ENCODE measurements at regions not wholly inside any gene's neighbourhood (a gene's known extent, or its start where the extent isn't known, plus 50 kb on each side); places are given as distances from the start of the nearest gene placed in this dataset.
"Not testable (repeated sequence)": the region's sequence is repeated elsewhere in the genome, so short reads cannot be mapped to it uniquely, and the experiment has no call there.

GRCh38 chr6:84304881-84305280, 77.4 kb upstream of the CEP162 start:
- H3K27ac ChIP-seq (ENCODE audit: low read length): no peak overlapping the region
- no TSS peak for BruUV-seq (replicated peaks)
- H3K36me3 ChIP-seq (ENCODE audit: control insufficient read depth, insufficient read depth, low read length): no peaks in the 10 kb centered on the region
- in situ Hi-C loops (cut with HindIII; ENCODE audit: low pct_unique_long_range_greater_than_20kb, low sequenced_read_pairs): no loop called here
- intact Hi-C loops (cut with micrococcal nuclease; ENCODE audit: unreplicated experiment): no loop called here
- DNase-seq (ENCODE audit: low read depth, low spot score) (no peak), ATAC-seq (no peak)
- H3K4me3 ChIP-seq (ENCODE audit: low read depth in 2 of 2, low read length in 2 of 2): no peak overlapping the region
- no peaks in the 10 kb centered on the region for H3K27me3 ChIP-seq (ENCODE audit: control insufficient read depth, insufficient read depth, low read length)
- TF ChIP-seq TCF7L2 (IDR thresholded peaks at IDR 0.05; ENCODE audit: low read depth, low read length): no peak
- TF ChIP-seq REST (IDR thresholded peaks at IDR 0.05; ENCODE audit: insufficient read depth in 1 of 2, low read depth in 2 of 2, low read length in 1 of 2): no peak
- TF ChIP-seq CTCF (IDR thresholded peaks at IDR 0.05): no peak
- TF ChIP-seq SIN3A (IDR thresholded peaks at IDR 0.05; ENCODE audit: borderline replicate concordance, insufficient read depth, low read depth, low read length): no peak
- TF ChIP-seq POLR2AphosphoS5 (IDR thresholded peaks at IDR 0.05; ENCODE audit: low read depth, low read length): no peak
- no peaks in the 10 kb centered on the region for H3K9me3 ChIP-seq (ENCODE audit: control insufficient read depth, insufficient read depth, low read depth, low read length)
- POLR2A ChIA-PET: no interaction called here
- CTCF ChIA-PET: no interaction called here
- H3K4me1 ChIP-seq (ENCODE audit: control insufficient read depth, insufficient read depth, low read length): no peaks in the 10 kb centered on the region

GRCh38 chr6:84291033-84291432, 63.6 kb upstream of the CEP162 start:
- DNase-seq (ENCODE audit: low read depth, low spot score); H3K27me3 ChIP-seq (ENCODE audit: control insufficient read depth, insufficient read depth, low read length); H3K4me1 ChIP-seq (ENCODE audit: control insufficient read depth, insufficient read depth, low read length); BruUV-seq (replicated peaks); H3K36me3 ChIP-seq (ENCODE audit: control insufficient read depth, insufficient read depth, low read length); intact Hi-C loops (cut with micrococcal nuclease; ENCODE audit: unreplicated experiment); in situ Hi-C loops (cut with HindIII; ENCODE audit: low pct_unique_long_range_greater_than_20kb, low sequenced_read_pairs); H3K27ac ChIP-seq (ENCODE audit: low read length); POLR2A ChIA-PET; ATAC-seq; CTCF ChIA-PET; H3K9me3 ChIP-seq (ENCODE audit: control insufficient read depth, insufficient read depth, low read depth, low read length); H3K4me3 ChIP-seq (ENCODE audit: low read depth in 2 of 2, low read length in 2 of 2): not testable (repeated sequence)

- in situ Hi-C loops (cut with HindIII; ENCODE audit: low pct_unique_long_range_greater_than_20kb, low sequenced_read_pairs) (no loop called here), intact Hi-C loops (cut with micrococcal nuclease; ENCODE audit: unreplicated experiment) (no loop called here)
- no peak for DNase-seq (ENCODE audit: low read depth, low spot score)
- Histone ChIP-seq H3K27ac (ENCODE audit: low read length) (no peak overlapping the region), H3K36me3 (ENCODE audit: control insufficient read depth, insufficient read depth, low read length) (no peaks in the 10 kb centered on the region), H3K4me1 (ENCODE audit: control insufficient read depth, insufficient read depth, low read length) (no peaks in the 10 kb centered on the region; the same call in 1 of the 2 replicates), H3K9me3 (ENCODE audit: control insufficient read depth, insufficient read depth, low read depth, low read length) (no peaks in the 10 kb centered on the region), H3K4me3 (ENCODE audit: low read depth in 2 of 2, low read length in 2 of 2) (no peak overlapping the region), H3K27me3 (ENCODE audit: control insufficient read depth, insufficient read depth, low read length) (peaks cover 10% of the 10 kb centered on the region)
- peak; percentile 63 for TF ChIP-seq CTCF (IDR thresholded peaks at IDR 0.05)
- TF ChIP-seq REST (IDR thresholded peaks at IDR 0.05; ENCODE audit: insufficient read depth in 1 of 2, low read depth in 2 of 2, low read length in 1 of 2): no peak
- no peak for TF ChIP-seq POLR2AphosphoS5 (IDR thresholded peaks at IDR 0.05; ENCODE audit: low read depth, low read length)
- no peak for TF ChIP-seq TCF7L2 (IDR thresholded peaks at IDR 0.05; ENCODE audit: low read depth, low read length)
- TF ChIP-seq SIN3A (IDR thresholded peaks at IDR 0.05; ENCODE audit: borderline replicate concordance, insufficient read depth, low read depth, low read length): no peak
- no peak for ATAC-seq
- no TSS peak for BruUV-seq (replicated peaks)
- CTCF ChIA-PET: no interaction called here
- POLR2A ChIA-PET: no interaction called here
Observed at GRCh38 chr6:84284428-84285049, 57.1 kb upstream of the CEP162 start.
